Brain microvascular endothelial cell (primary cell): ENCODE measurements at regions not wholly inside any gene's neighbourhood (a gene's known extent, or its start where the extent isn't known, plus 50 kb on each side); places are given as distances from the start of the nearest gene placed in this dataset.

Experiments used
- DNase-seq: peaks from one replicate; pipeline ENCODE4 v3.0.0-alpha.2; 2020
- H3K27ac ChIP-seq: fragments of 250-450 bp; sonication (Bioruptor Pico); 2 replicates; pipeline ENCODE4 v1.5.1; 2020; ENCODE audit warnings: mild to moderate bottlenecking, moderate library complexity
- H3K27me3 ChIP-seq: fragments of 250-450 bp; sonication (Bioruptor Pico); replicated peaks from 2 replicates; pipeline ENCODE4 v1.5.1; 2020; ENCODE audit warnings: mild to moderate bottlenecking
- H3K36me3 ChIP-seq: fragments of 250-450 bp; sonication (Bioruptor Pico); replicated peaks from 2 replicates; pipeline ENCODE4 v1.5.1; 2020; ENCODE audit warnings: mild to moderate bottlenecking
- H3K4me3 ChIP-seq: 2 replicates; pipeline ENCODE4 v1.5.1; 2011; ENCODE audit warnings: low read depth, mild to moderate bottlenecking, control low read depth, low read length, moderate library complexity
- CTCF ChIP-seq: IDR thresholded peaks from 2 replicates; pipeline ENCODE4 v1.5.1; 2011; ENCODE audit warnings: low read depth, mild to moderate bottlenecking, moderate library complexity, low read length, control low read depth, inconsistent platforms; ENCODE audit errors: missing control alignments
- in situ Hi-C: cut with HindIII; loops from 2 replicates; pipeline ENCODE4 v1.10.0; 2017; ENCODE audit warnings: low sequenced_read_pairs, low pct_ligation_motif_present

GRCh38 chr2:100205174-100205573 lies 62.8 kb upstream of the AFF3 start:
- H3K27me3 ChIP-seq, result no peaks in the 10 kb centered on the region
- H3K36me3 ChIP-seq, result no peaks in the 10 kb centered on the region
- no peak for TF ChIP-seq CTCF
- in situ Hi-C loops, result no loop called here
- no peak overlapping the region for H3K4me3 ChIP-seq
- DNase-seq, result no peak
- H3K27ac ChIP-seq, result no peak overlapping the region

- Histone ChIP-seq H3K27me3 (no peaks in the 10 kb centered on the region), H3K4me3 (no peak overlapping the region), H3K36me3 (no peaks in the 10 kb centered on the region), H3K27ac (no peak overlapping the region)
- in situ Hi-C loops, result no loop called here
- no peak for DNase-seq
- no peak for TF ChIP-seq CTCF
Measured at GRCh38 chr2:100202567-100202966, 60.2 kb upstream of the AFF3 start.

GRCh38 chr2:100200985-100201384 lies 58.6 kb upstream of the AFF3 start:
- H3K27me3 ChIP-seq, result no peaks in the 10 kb centered on the region
- H3K36me3 ChIP-seq, result no peaks in the 10 kb centered on the region
- H3K27ac ChIP-seq, result no peak overlapping the region
- in situ Hi-C loops, result no loop called here
- no peak overlapping the region for H3K4me3 ChIP-seq
- no peak for DNase-seq
- no peak for TF ChIP-seq CTCF

GRCh38 chr2:100199421-100199820 lies 57.0 kb upstream of the AFF3 start:
- DNase-seq, result no peak
- no peak for TF ChIP-seq CTCF
- H3K4me3 ChIP-seq, result no peak overlapping the region
- no peak overlapping the region for H3K27ac ChIP-seq
- H3K27me3 ChIP-seq, result no peaks in the 10 kb centered on the region
- in situ Hi-C loops, result no loop called here
- no peaks in the 10 kb centered on the region for H3K36me3 ChIP-seq

- no peak for DNase-seq
- Histone ChIP-seq H3K27me3 (no peaks in the 10 kb centered on the region), H3K27ac (no peak overlapping the region), H3K4me3 (no peak overlapping the region), H3K36me3 (no peaks in the 10 kb centered on the region)
- TF ChIP-seq CTCF, result no peak
- in situ Hi-C loops, result no loop called here
Measured at GRCh38 chr2:100198461-100199230, 56.3 kb upstream of the AFF3 start.
